Testis (tissue), 2 donors: ENCODE measurements at regions not wholly inside any gene's neighbourhood (a gene's known extent, or its start where the extent isn't known, plus 50 kb on each side); places are given as distances from the start of the nearest gene placed in this dataset.

Experiments
- DNase-seq: peaks from one replicate; pipeline ENCODE4 v3.0.0-alpha.2; 2019
- H3K27ac ChIP-seq, 2 donors: fragments of 200-600 bp; sonication (generic); one replicate each; pipeline ENCODE4 v1.5.1; 2019
- H3K27me3 ChIP-seq: fragments of 200-600 bp; sonication (generic); one replicate; pipeline ENCODE4 v1.5.1; 2019
- H3K36me3 ChIP-seq: fragments of 200-600 bp; sonication (generic); one replicate; pipeline ENCODE4 v1.5.1; 2017; ENCODE audit warnings: low read depth; ENCODE audit errors: missing control alignments
- H3K4me1 ChIP-seq: fragments of 200-600 bp; sonication (generic); one replicate; pipeline ENCODE4 v1.5.1; 2019
- H3K4me3 ChIP-seq, 2 donors: fragments of 200-600 bp; sonication (generic); one replicate each; pipeline ENCODE4 v1.5.1; 2017 to 2019
- H3K9me3 ChIP-seq: fragments of 200-600 bp; sonication (generic); one replicate; pipeline ENCODE4 v1.5.1; 2017
- CTCF ChIP-seq, 3 experiments: fragments of 450-650 bp in 2 of 3; fragments of 200-600 bp in 1 of 3; sonication (generic) in 1 of 3; IDR thresholded peaks; one replicate each; pipeline ENCODE4 v1.5.1; 2016 to 2019; ENCODE audit warnings: antibody characterized with exemption in 3 of 3, mild to moderate bottlenecking in 2 of 3, moderate library complexity in 1 of 3
- POLR2A ChIP-seq: fragments of 450-650 bp; IDR thresholded peaks from one replicate; pipeline ENCODE4 v1.6.1; 2017; ENCODE audit warnings: antibody characterized with exemption, mild to moderate bottlenecking, moderate library complexity
- WGBS, 2 donors: methylation state at CpG; one replicate each; pipeline ENCODE4 v1.1.5; 2018; 5-methylcytosine and 5-hydroxymethylcytosine counted together
- intact Hi-C: fragments of 100-400 bp; cut with DNase I; formaldehyde crosslinking; loops from one replicate; pipeline ENCODE4 v1.15.1; 2023; ENCODE audit warnings: low total_unique reads

DNA sequence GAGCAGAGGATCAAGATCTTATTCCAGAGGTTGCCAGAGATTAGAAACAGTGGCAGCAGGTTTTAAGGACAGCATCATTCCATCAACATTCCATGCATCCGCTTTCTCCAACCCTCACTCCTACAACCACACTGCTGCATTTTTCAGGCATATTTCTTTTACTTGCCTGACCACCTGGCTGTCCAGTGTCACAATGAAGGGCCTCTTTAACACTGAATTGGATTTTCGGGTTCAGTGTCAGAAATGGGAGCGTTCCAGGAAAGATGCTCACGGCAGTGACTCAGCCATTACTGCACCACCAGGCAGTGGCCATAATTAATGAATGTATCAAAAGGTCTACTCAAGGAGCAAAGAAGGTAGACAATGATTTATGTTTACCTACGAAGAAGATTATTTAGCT, 200.4 kb upstream of the ESRRG start:
- DNase-seq = no peak
- WGBS, 2 donors = 79 to 88% methylated on average over 5 of the region's 5 CpGs
- Histone ChIP-seq H3K27ac (no peak overlapping the region), H3K9me3 (no peaks in the 10 kb centered on the region), H3K36me3 (no peaks in the 10 kb centered on the region), H3K4me3 (no peak overlapping the region), H3K27me3 (no peaks in the 10 kb centered on the region), H3K4me1 (no peaks in the 10 kb centered on the region)
- no peak for TF ChIP-seq CTCF (IDR thresholded peaks at IDR 0.05)
- no peak for TF ChIP-seq POLR2A
- intact Hi-C loops = no loop called here

DNA sequence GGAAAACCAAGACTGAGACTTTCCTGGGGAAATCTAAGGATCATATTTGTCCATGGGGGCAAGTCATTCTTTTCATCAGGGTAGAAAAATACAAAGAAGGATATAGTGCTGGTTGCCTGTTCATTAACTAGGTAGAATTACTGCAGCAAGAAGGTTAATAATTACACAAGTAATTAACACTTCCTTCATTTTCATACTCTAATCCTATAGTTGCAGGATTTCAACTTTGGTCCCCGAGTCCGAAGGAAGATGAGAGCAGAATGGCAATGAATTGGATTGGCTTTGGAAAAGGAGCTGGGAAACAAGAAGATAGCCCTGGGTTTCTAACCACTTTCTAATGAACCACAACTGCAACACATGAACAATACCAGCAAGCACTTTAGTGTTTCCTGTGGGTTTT, 199.2 kb upstream of the ESRRG start:
- H3K4me3 ChIP-seq = no peak overlapping the region
- H3K4me1 ChIP-seq = no peaks in the 10 kb centered on the region
- no peaks in the 10 kb centered on the region for H3K36me3 ChIP-seq
- no peaks in the 10 kb centered on the region for H3K27me3 ChIP-seq
- intact Hi-C loops = no loop called here
- 89 to 90% methylated on average over 2 of the region's 2 CpGs for whole genome bisulfite sequencing, 2 donors
- no peak for DNase-seq
- H3K9me3 ChIP-seq = no peaks in the 10 kb centered on the region
- H3K27ac ChIP-seq = no peak overlapping the region
- TF ChIP-seq POLR2A = no peak
- TF ChIP-seq CTCF (IDR thresholded peaks at IDR 0.05) = no peak

- Histone ChIP-seq H3K4me1 (no peaks in the 10 kb centered on the region), H3K4me3 (no peak overlapping the region), H3K9me3 (no peaks in the 10 kb centered on the region), H3K27me3 (no peaks in the 10 kb centered on the region), H3K27ac (no peak overlapping the region), H3K36me3 (no peaks in the 10 kb centered on the region)
- 91 to 100% methylated on average over 3 of the region's 3 CpGs for WGBS, 2 donors
- TF ChIP-seq CTCF (IDR thresholded peaks at IDR 0.05) (no peak), POLR2A (no peak)
- intact Hi-C loops = no loop called here
- DNase-seq = no peak
Measured at GRCh38 chr1:216921866-216922265, 198.6 kb upstream of the ESRRG start.

GRCh38 chr1:216919060-216919970, 196.1 kb upstream of the ESRRG start:
- DNase-seq = no peak
- Histone ChIP-seq H3K4me3 (no peak overlapping the region), H3K27ac (no peak overlapping the region), H3K4me1 (no peaks in the 10 kb centered on the region), H3K9me3 (no peaks in the 10 kb centered on the region), H3K27me3 (no peaks in the 10 kb centered on the region), H3K36me3 (no peaks in the 10 kb centered on the region)
- no peak for TF ChIP-seq CTCF (IDR thresholded peaks at IDR 0.05)
- no peak for TF ChIP-seq POLR2A
- intact Hi-C loops = no loop called here
- WGBS, 2 donors = 84 to 87% methylated on average over 9 of the region's 9 CpGs
